Right kidney (tissue), 1 donor: ENCODE measurements at regions not wholly inside any gene's neighbourhood (a gene's known extent, or its start where the extent isn't known, plus 50 kb on each side); places are given as distances from the start of the nearest gene placed in this dataset.

Source experiments
- DNase-seq: peaks from one replicate; pipeline ENCODE4 v3.0.0-alpha.2; 2016

GRCh38 chr2:120899771-120900170, 164.1 kb downstream of the GLI2 start:
- no peak for DNase-seq

DNA sequence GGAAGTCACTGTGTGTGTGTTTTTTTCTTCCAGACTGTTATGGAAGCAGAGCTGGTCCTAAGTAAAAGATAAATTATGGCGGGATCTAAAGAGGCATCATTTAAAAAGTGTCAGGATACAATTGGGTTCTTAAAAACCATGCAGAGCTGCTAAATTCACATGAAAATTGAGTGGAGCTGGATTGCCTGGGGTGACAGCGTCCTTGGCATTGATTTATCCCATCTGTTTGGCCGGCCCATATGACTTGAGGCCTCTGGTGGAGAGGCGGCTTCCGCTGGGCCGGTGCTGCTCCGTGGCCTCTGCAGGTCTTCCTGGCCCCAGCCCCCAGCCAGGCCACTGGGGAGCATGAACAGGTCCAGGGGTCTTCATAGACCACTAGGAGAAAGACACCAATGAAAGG, 165.5 kb downstream of the GLI2 start:
- no peak for DNase-seq

- no peak for DNase-seq
These were observed 166.9 kb downstream of the GLI2 start for GRCh38 chr2:120902592-120902991.

DNA sequence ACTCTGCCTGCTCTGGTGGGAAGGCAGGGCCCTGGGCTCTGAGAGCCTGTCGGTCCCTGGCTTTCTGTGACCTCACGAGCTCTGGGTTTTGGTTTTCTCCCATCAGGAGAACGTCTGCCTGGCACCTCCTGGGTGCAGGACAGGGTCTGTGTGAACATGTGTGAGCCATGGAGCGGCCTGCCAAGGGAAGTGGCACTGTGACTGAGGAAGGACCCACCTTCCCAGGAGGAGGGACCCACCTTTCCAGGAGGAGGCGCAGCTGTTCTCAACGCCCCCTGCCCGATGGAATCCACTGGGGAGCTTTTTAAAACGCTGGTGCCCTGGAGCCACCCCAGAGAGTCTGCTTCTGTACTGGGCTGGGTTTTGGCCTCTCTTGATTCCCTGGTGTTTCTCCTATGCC, 168.7 kb downstream of the GLI2 start:
- no peak for DNase-seq

DNA sequence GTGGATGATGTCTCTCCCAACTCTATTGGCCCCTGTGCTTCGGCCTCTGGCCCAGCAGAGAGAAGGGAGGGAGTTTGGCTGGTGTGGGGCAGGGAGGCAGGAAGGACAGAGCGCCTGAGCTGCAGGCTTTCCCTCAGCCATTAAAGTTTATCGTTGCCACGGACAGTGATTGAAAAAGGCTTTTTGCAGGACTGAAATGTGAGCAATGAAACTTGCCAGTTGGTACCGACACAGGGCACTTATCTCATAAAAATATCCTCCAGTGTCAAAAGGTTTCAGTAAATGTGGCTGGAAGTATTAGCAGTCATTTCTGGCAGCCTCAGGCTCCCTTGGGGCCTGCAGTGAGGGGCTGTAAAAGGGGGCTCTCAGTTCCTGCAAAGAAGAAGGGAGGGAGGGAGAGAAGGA, 169.2 kb downstream of the GLI2 start:
- no peak for DNase-seq

DNA sequence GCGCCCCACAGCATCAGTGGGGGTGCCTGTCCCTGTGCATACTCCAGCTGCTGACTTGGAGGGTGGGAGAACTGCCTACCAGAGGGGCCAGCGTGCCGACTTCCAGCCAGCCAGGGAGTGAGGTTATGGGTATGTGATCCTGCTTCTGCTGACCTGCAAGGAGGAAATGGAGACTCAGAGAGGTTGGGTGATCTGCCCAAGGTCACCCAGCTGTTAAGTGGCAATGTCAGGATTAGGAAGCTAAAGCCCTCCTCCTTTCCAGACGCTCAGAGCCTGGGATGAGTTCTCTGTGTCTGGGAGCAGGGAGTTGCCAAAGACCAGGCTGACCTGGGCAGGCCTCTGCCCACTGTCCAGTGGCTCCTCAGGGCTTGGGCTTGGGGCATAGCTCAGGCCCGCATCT, 169.6 kb downstream of the GLI2 start:
- DNase-seq, result no peak

GRCh38 chr2:120905824-120906571, 170.3 kb downstream of the GLI2 start:
- DNase-seq, result no peak

DNA sequence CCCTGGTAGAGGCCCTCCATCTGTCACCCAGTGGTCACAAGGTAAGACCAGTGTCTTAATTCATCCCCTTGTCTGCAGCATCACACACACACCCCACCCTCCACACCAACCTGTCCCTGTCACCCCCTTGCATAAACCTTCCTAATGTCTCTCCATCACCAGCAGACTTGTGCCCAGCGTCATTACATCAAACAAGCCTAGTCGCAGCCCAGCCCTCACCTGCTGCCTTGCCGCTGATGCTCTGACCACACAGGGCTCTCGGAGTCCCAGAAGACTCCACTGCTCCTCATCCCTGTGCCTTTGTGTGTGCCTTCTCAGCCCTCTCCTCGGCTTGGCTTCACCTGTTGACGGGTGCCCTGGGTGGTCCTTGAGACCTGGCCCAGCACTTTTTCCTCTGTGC, 171.2 kb downstream of the GLI2 start:
- DNase-seq, result no peak

- no peak for DNase-seq
These were observed 172.2 kb downstream of the GLI2 start for GRCh38 chr2:120907822-120908221.

DNA sequence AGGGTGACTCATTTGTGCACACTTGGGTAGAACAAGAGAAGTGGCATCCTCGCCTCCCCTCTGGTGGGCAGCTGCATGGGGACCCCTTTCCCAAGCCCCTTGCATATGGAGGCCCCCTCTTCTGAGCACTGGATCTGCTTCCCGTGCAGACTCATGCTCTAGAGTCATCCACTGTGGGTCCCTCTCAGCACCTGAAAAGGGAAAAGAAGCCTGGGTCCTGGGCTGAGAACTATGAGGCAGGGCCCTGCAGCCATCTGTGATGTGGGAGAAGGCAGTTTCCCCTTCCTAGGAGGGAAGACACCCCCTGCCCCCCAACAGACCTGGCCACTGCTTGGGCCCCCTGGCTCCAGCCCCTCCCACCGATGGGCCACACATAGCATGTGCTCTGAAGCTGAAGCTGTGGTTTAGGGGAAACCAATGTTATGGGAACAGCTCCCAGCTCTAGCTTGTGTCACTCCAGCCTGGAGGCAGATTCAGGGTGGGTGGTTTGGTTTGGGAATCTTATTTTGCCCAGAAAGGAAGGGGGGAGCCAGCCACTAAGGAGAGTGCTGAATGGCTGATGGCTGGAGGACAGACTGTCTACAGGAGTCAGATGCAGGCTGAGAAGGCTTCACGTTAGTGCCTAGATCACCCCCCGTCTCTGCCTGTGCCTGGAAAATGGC, 172.8 kb downstream of the GLI2 start:
- DNase-seq, result no peak

GRCh38 chr2:120909102-120909501, 173.4 kb downstream of the GLI2 start:
- no peak for DNase-seq

DNA sequence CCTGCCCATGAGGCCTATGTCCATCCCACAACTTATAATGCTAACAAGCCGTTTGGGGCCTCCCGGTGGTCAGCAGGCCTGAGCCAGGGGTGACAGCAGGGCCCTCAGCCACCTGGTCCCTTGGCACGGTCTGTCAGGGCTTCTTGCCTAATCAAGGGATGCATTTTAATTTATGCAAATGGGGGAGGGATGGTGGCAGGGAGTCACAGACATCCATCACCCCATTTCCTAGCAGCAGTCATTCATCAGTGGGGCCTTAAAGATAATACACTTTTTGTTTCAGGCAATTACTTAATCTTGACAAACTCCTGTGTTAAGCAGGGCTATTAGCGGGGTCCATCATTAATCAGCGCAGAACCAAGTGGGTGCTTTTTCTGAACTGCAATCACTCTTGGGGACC, 174.5 kb downstream of the GLI2 start:
- no peak for DNase-seq

DNA sequence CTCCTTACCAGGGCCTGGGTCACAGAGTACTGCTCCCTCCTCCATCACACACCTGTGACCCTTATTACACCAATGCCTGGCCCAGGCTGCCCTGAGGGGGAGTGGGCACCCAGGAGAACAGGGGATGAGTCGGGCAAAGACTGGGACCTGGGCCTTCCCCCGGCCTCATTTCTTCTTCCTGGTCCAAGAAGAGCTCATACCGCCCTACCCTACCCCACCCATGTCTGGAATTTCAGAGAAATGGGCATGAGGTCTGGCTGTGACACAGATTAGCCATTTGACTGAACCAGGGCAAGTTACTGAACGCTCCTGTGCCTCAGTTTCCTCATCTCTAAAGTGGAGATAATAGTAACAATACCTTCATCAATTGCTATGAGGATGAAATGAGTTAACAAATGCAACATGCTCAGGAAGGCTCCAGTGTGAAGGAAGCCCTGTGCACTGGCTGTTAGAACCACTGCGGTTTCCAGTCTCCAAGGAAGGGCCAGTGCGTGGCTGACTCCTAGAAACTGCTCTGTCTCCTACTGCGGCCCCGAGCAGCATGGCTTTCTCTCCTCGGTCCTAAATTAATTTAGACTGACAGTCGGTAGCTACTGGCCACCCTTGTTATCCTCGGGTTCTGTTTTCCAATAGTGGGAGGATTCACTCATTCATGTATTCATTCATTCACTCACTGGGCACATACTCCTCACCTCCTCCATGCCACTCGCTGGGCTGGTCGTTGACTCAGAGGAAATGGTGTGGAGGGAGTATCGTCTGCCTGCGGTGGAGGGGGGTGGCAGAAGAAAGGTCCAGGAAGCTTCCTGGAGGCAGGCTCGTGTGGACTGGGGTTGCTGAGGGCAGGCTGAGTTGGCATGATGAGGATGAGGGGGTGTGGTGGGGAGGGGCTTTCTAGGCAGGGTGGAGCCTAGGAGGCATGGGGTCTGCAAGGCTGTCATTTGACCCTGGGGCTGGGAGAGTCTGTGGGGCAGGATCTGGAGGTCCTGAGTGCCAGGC, 175.6 kb downstream of the GLI2 start:
- no peak for DNase-seq

DNA sequence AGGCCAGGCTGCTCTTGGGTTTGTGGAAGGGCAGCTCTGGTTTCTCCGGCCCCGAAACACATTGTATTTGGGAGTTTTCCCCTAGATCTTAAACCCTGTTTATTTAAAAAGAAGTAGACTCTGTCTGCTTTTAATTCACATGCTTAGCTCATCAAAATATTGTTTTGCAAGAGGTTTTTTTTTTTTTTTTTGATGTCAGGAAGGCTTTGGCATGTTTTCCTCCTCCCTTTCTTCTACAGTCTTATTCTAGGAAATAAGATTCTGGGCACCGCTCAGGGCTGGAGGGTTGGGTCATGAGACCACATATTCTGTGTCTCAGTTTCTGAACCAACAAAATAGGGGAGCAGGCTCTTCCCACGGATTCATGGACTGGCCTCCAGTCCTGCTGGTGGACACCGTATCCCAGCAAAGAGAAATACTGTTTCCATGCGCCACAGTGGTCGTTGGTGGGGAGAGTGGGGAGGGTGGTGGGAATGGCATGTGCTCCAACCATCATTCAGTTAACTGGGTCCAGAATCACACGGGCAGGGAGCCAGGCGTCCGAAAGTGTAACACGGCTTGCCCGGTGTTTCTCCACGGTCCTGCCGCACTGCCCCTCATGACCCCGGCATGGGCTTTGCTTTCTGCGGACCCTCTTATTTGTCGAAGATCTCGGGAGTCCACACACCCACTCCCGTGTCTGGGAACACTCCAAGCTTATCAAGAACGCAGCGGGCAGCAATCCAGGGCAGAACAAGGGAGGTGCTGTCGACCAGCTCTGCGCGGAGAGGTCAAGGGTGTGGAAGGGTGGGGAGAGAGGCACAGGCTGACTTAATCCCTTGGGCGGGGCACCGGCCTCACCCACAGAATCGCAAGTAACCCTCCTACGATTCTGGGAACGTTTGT, 176.7 kb downstream of the GLI2 start:
- DNase-seq, result no peak

DNA sequence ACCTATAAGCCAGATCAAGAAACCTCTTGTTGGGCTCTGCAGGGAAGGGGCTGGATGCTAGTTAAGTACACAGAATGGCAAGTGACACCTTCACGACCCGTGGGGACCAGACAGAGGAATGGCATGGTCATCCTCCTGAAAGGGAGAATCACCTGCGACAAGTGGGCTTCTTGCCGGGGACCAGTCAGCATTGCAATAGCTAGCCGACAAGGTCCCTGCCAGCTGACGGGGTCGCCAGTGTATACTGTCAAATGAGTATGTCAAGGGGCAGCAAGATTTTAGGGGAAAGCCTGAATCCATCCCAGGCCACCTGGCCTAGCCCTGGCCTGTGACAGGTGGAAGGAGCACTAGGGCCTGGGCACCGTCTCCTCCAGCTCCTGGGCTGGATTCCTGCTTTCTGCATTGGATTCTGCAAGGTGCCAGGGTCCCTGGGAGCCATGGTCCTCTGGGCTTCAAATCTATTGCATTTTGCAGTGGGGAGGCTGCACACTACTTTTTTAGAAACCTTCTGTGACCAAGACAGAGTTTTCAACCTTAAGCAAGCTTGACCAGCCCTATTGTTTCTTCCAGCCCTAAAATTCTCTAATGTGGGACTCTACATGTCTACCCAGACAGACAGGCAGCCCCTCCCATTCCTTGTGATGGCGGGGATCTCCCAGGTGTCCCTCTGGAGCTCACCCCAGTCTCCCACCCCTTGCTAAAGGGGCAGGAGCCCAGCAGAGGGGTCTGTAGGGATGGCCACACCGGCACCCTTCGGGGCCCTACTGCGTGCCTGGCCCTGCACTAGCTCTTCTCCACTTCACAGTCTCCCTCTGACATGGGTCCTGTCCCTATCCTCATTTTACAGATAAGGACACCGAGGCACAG, 178.5 kb downstream of the GLI2 start:
- DNase-seq, result no peak

- DNase-seq, result no peak
These were observed 179.3 kb downstream of the GLI2 start for GRCh38 chr2:120914839-120915521.

DNA sequence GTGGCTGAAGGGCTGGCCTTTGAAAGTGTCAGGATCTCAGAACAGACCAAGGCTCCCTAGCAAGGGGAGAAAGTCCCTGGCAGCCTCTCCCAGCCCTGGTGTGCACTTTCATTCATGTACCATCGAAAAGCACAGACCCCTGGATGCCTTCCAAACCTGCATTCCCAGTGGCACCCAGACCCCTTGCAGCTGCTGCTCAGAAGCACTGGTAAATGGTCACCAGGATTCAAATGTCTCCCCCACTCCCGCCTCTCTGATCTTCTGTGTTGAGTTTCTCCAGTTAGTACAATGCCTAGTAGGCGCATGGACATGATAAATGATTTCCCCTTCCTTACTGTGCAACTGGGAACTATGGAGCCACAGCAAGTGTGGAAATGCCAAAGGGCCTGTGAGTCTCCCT, 180.0 kb downstream of the GLI2 start:
- no peak for DNase-seq

DNA sequence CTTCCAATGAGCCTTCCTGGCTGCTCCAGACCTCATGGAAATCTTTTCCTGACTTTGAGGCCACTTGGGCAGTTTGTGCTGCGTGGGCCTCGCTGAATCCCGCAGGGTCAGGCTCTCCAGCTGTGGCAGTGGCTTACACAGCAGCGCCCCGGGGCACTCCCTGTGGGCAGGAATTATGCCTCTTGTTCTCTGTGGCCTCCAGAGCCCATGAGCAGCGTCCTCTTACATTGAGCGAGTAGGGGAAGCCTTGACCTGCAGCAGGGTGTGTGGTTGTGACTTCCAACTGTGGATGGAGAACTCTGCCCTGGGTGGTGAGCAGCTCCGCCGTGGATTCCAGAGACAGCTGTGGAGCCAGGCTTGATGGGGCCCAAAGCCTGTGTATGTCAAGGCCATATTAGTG, 180.8 kb downstream of the GLI2 start:
- no peak for DNase-seq

DNA sequence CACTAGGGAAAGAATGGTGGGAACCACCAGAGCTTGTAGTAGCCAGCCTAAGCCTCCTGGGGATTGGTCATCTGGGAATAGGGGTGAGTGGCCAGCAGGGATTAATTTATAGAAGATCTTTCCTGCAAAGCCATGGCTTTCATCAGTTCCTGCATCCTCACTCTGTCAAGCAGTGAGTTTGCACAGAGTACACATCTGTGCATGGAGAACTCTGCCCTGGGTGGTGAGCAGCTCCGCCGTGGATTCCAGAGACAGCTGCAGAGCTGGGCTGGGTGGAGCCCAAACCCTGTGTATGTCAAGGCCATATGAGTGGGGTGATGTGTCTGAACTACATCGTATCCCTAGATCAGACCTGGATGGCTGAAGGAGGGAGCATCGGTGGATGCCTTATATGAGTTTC, 182.2 kb downstream of the GLI2 start:
- no peak for DNase-seq

DNA sequence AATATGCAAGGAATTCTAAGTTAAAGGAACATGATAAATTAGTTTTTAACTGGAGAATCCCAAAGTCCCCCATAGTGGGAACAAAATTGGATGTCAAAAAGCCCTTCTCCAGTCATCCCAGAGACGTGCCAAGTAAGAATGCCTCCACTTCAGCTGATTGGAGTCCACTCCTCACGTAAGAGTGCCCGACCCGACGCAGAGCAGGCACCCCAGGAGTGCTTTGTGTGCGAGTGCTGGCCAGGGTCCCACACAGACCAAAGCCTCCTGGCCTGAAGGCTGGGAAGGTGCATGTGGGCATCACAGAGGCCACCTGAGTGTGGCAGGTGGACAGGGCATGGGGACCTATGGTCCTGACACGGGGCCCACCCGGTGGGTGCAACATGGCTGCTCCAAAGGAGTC, 183.5 kb downstream of the GLI2 start:
- DNase-seq, result no peak
